ENCODE measurements at regions not wholly inside any gene's neighbourhood (a gene's known extent, or its start where the extent isn't known, plus 50 kb on each side); places are given as distances from the start of the nearest gene placed in this dataset.

DNA sequence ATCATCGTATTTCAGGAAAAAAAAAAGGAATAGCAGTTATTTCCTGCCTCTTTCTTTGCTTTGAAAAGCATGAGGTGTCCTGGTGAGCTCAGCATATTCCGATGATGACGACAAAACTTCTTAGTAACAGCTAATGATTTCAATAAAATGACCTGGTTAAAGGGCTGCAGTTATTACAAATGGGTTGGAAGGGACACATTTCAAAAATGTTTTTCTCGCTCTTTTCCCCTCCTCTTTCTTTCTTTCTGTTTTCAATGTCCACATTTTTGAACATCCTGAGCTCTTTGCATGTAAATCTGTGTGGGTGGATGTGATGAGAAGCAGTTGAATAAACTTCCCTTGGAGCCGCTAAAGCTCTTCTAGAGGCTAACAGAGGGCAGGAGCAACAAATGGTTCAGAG is 186.8 kb upstream of the SLC27A6 start:
- TF ChIP-seq TOX (CRISPR knock-in tag; IDR thresholded peaks at IDR 0.05; ENCODE audit: borderline replicate concordance) (no peak), ZNF565 (CRISPR knock-in tag; conservative IDR thresholded peaks at IDR 0.05; ENCODE audit: low read depth) (no peak), CSDC2 (CRISPR knock-in tag; IDR thresholded peaks at IDR 0.05) (no peak), PATZ1 (CRISPR knock-in tag; IDR thresholded peaks at IDR 0.05; ENCODE audit: borderline replicate concordance) (no peak), ZFP30 (CRISPR knock-in tag; IDR thresholded peaks at IDR 0.05) (no peak), ZFP3 (CRISPR knock-in tag; IDR thresholded peaks at IDR 0.05) (no peak), POU6F1 (CRISPR knock-in tag; IDR thresholded peaks at IDR 0.05; ENCODE audit: borderline replicate concordance, low read depth) (no peak), ARNTL (CRISPR knock-in tag; IDR thresholded peaks at IDR 0.05; ENCODE audit: borderline replicate concordance, low read depth) (no peak), ZNF8 (CRISPR knock-in tag; IDR thresholded peaks at IDR 0.05) (no peak), RARB (CRISPR knock-in tag; IDR thresholded peaks at IDR 0.05) (no peak), ZC3H10 (CRISPR knock-in tag; IDR thresholded peaks at IDR 0.05) (no peak), SNAI2 (CRISPR knock-in tag; IDR thresholded peaks at IDR 0.05) (no peak), ZNF70 (CRISPR knock-in tag; IDR thresholded peaks at IDR 0.05) (no peak)

All from SK-N-SH treated with all-trans-retinoic acid at 6 μM for 48 hours (cell line).